HepG2 (cell line): ENCODE measurements at regions not wholly inside any gene's neighbourhood (a gene's known extent, or its start where the extent isn't known, plus 50 kb on each side); places are given as distances from the start of the nearest gene placed in this dataset.

Experiments
- CTCF ChIP-seq: sonication (generic); formaldehyde crosslinking; IDR thresholded peaks from 2 replicates; pipeline ENCODE4 v1.5.0; 2020; ENCODE audit warnings: mild to moderate bottlenecking, missing genetic modification reagents, moderate library complexity
- TF ChIP-seq, protein P1 (sequence below): IDR thresholded peaks from 2 replicates; pipeline ENCODE4 v1.6.1; 2016; ENCODE audit warnings: low read depth, missing genetic modification reagents, missing compliant biosample characterization

- TF ChIP-seq CTCF (CRISPR knock-in tag) = no peak
- TF ChIP-seq, protein P1, sequence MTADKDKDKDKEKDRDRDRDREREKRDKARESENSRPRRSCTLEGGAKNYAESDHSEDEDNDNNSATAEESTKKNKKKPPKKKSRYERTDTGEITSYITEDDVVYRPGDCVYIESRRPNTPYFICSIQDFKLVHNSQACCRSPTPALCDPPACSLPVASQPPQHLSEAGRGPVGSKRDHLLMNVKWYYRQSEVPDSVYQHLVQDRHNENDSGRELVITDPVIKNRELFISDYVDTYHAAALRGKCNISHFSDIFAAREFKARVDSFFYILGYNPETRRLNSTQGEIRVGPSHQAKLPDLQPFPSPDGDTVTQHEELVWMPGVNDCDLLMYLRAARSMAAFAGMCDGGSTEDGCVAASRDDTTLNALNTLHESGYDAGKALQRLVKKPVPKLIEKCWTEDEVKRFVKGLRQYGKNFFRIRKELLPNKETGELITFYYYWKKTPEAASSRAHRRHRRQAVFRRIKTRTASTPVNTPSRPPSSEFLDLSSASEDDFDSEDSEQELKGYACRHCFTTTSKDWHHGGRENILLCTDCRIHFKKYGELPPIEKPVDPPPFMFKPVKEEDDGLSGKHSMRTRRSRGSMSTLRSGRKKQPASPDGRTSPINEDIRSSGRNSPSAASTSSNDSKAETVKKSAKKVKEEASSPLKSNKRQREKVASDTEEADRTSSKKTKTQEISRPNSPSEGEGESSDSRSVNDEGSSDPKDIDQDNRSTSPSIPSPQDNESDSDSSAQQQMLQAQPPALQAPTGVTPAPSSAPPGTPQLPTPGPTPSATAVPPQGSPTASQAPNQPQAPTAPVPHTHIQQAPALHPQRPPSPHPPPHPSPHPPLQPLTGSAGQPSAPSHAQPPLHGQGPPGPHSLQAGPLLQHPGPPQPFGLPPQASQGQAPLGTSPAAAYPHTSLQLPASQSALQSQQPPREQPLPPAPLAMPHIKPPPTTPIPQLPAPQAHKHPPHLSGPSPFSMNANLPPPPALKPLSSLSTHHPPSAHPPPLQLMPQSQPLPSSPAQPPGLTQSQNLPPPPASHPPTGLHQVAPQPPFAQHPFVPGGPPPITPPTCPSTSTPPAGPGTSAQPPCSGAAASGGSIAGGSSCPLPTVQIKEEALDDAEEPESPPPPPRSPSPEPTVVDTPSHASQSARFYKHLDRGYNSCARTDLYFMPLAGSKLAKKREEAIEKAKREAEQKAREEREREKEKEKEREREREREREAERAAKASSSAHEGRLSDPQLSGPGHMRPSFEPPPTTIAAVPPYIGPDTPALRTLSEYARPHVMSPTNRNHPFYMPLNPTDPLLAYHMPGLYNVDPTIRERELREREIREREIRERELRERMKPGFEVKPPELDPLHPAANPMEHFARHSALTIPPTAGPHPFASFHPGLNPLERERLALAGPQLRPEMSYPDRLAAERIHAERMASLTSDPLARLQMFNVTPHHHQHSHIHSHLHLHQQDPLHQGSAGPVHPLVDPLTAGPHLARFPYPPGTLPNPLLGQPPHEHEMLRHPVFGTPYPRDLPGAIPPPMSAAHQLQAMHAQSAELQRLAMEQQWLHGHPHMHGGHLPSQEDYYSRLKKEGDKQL (CRISPR knock-in tag) = no peak
Observed at GRCh38 chr13:106623799-106624460, 56.0 kb upstream of the ARGLU1 start.
